Skin of body (tissue), 1 donor: ENCODE measurements at regions not wholly inside any gene's neighbourhood (a gene's known extent, or its start where the extent isn't known, plus 50 kb on each side); places are given as distances from the start of the nearest gene placed in this dataset.

Experiments used
- DNase-seq: peaks from one replicate; lab custom pipeline; 2025; lab: John Stamatoyannopoulos, UW

- no peak for DNase-seq
Measured at GRCh38 chr2:121043061-121043826, 241.8 kb downstream of the TFCP2L1 start.

GRCh38 chr2:121043827-121044222 is 241.2 kb downstream of the TFCP2L1 start:
- DNase-seq, result no peak

GRCh38 chr2:121044412-121044811 is 240.6 kb downstream of the TFCP2L1 start:
- DNase-seq, result no peak

- DNase-seq, result no peak
Measured at GRCh38 chr2:121045245-121045644, 239.8 kb downstream of the TFCP2L1 start.

- no peak for DNase-seq
Measured at GRCh38 chr2:121046335-121046734, 238.7 kb downstream of the TFCP2L1 start.

GRCh38 chr2:121047383-121047782 is 237.6 kb downstream of the TFCP2L1 start:
- no peak for DNase-seq

- no peak for DNase-seq
Measured at GRCh38 chr2:121049131-121049530, 235.9 kb downstream of the TFCP2L1 start.

GRCh38 chr2:121049950-121050585 is 234.9 kb downstream of the TFCP2L1 start:
- no peak for DNase-seq

GRCh38 chr2:121051311-121051710 is 233.7 kb downstream of the TFCP2L1 start:
- no peak for DNase-seq

- no peak for DNase-seq
Measured at GRCh38 chr2:121052023-121052422, 233.0 kb downstream of the TFCP2L1 start.

GRCh38 chr2:121052521-121052920 is 232.5 kb downstream of the TFCP2L1 start:
- no peak for DNase-seq

- no peak for DNase-seq
Measured at GRCh38 chr2:121055088-121055487, 229.9 kb downstream of the TFCP2L1 start.

GRCh38 chr2:121055501-121055900 is 229.5 kb downstream of the TFCP2L1 start:
- DNase-seq, result no peak

GRCh38 chr2:121058852-121059558 is 226.0 kb downstream of the TFCP2L1 start:
- no peak for DNase-seq

- DNase-seq, result no peak
Measured at GRCh38 chr2:121059651-121060649, 225.1 kb downstream of the TFCP2L1 start.

GRCh38 chr2:121061633-121062032 is 223.4 kb downstream of the TFCP2L1 start:
- no peak for DNase-seq

- no peak for DNase-seq
Measured at GRCh38 chr2:121063471-121063870, 221.5 kb downstream of the TFCP2L1 start.

- no peak for DNase-seq
Measured at GRCh38 chr2:121064186-121064585, 220.8 kb downstream of the TFCP2L1 start.

- DNase-seq, result no peak
Measured at GRCh38 chr2:121065239-121065638, 219.8 kb downstream of the TFCP2L1 start.

GRCh38 chr2:121066526-121066925 is 218.5 kb downstream of the TFCP2L1 start:
- no peak for DNase-seq

- DNase-seq, result no peak
Measured at GRCh38 chr2:121068851-121069250, 216.2 kb downstream of the TFCP2L1 start.
